ENCODE measurements at regions not wholly inside any gene's neighbourhood (a gene's known extent, or its start where the extent isn't known, plus 50 kb on each side); places are given as distances from the start of the nearest gene placed in this dataset.
A peak's percentile ranks its signal among the peaks of the same experiment; 100 is the strongest.

DNA sequence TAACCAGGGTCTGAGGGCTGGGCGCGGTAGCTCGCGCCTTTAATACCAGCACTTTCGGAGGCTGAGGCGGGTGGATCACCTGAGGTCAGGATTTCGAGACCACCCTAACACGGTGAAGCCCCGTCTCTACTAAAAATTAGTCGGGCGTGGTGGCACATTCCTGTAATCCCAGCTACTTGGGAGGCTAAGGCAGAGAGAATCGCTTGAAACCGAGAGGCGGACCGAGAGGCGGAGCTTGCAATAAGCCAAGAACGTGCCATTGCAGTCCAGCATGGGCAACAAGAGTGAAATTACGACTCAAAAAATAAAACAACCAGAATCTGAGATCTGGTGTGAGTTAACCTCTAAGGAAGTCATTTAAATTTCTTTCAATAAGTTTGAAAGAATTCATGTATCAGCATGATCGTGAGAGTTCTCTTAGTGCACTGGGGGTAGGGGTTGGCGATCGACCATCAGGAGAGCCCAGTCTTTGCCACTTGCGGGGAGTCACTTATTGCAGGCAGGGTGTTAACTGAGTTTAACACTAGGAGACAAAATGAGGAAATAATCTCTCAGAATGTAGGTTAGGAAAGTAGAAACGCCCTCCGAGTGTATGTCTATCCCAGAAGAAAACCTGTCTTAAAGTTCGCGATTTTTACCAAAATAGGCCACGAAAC lies 206.5 kb upstream of the ZNF184 start:
- peak overlapping the region; percentile 34 for H3K4me3 ChIP-seq (replicated peaks; ENCODE audit: low read depth, low read length)
- DNase-seq (ENCODE audit: extremely low read depth, low read depth): no peak
- TF ChIP-seq, protein P1, sequence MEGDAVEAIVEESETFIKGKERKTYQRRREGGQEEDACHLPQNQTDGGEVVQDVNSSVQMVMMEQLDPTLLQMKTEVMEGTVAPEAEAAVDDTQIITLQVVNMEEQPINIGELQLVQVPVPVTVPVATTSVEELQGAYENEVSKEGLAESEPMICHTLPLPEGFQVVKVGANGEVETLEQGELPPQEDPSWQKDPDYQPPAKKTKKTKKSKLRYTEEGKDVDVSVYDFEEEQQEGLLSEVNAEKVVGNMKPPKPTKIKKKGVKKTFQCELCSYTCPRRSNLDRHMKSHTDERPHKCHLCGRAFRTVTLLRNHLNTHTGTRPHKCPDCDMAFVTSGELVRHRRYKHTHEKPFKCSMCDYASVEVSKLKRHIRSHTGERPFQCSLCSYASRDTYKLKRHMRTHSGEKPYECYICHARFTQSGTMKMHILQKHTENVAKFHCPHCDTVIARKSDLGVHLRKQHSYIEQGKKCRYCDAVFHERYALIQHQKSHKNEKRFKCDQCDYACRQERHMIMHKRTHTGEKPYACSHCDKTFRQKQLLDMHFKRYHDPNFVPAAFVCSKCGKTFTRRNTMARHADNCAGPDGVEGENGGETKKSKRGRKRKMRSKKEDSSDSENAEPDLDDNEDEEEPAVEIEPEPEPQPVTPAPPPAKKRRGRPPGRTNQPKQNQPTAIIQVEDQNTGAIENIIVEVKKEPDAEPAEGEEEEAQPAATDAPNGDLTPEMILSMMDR (IDR thresholded peaks at IDR 0.05; ENCODE audit: low read depth, low read length, missing control alignments): no peak

DNA sequence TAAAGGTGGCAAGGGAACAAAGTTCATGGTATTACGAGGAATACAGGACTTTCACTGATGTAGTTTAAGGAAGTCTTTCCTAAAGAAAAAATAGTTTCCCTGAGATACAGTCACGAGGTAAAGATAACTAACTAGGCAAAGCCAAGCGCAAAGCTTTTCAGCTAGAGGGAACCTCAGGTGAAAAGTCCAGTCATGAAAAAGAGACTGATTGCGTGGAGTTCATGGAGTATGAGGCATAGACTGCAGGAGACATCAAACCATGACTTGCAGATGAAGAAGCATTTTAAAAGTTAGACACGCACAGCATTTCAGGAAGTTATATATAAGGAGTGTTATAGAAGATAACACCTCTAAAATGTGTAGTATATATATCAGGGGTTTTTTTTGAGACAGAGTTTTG lies 205.6 kb upstream of the ZNF184 start:
- no peak overlapping the region for H3K4me3 ChIP-seq (replicated peaks; ENCODE audit: low read depth, low read length)
- no peak for DNase-seq (ENCODE audit: extremely low read depth, low read depth)
- TF ChIP-seq, protein P1 (IDR thresholded peaks at IDR 0.05; ENCODE audit: low read depth, low read length, missing control alignments): no peak

DNA sequence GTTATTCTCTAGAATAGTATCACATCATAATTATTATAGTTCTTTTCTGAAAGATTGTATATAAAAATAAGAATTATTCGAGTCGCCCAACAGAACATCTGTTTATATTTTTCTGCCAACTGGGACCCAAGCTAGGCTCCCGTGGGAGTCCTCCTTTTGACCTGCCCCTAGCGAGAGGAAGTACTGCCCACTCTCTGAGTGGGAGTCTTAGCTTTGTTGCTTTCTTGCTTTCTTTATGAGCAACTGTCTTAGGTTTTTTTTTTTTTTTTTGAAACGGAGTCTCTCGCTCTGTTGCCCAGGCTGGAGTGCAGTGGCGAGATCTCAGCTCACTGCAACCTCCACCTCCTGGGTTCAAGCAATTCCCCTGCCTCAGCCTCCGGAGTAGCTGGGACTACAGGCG lies 202.0 kb upstream of the ZNF184 start:
- TF ChIP-seq, protein P1 (IDR thresholded peaks at IDR 0.05; ENCODE audit: low read depth, low read length, missing control alignments): no peak
- H3K4me3 ChIP-seq (replicated peaks; ENCODE audit: low read depth, low read length): no peak overlapping the region
- no peak for DNase-seq (ENCODE audit: extremely low read depth, low read depth)

DNA sequence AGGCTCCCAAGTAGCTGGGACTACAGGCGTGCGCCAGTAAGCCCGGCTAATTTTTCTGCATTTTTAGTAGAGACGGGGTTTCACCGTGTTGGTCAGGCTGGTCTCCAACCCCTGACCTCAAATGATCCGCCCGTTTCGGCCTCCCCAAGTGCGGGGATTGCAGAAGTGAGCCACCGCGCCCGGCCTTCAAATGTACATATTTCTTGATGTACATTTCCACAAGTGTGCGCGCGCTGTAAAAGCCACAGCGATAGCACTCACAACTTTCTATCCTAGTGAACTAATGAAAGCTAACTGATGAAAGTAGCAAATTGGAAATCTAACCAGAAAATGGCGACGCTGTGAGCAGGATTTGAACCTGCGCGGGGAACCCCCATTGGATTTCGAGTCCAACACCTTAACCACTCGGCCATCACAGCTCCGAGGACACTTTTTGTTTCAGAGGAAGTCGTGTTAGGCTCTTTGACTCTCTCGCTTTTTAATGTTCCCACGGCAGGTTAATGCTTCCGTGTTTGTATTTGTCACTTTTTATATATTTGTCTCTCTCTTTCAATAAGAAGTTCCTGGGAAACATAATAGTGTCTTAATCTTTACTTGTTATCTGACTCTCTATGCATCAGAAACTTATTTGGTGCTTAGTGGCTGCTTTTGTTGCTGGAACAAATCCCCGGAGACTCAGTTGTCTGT lies 199.4 kb upstream of the ZNF184 start:
- peak; percentile 81 for DNase-seq (ENCODE audit: extremely low read depth, low read depth)
- TF ChIP-seq, protein P1 (IDR thresholded peaks at IDR 0.05; ENCODE audit: low read depth, low read length, missing control alignments): no peak
- H3K4me3 ChIP-seq (replicated peaks; ENCODE audit: low read depth, low read length): peak overlapping the region; percentile 22

DNA sequence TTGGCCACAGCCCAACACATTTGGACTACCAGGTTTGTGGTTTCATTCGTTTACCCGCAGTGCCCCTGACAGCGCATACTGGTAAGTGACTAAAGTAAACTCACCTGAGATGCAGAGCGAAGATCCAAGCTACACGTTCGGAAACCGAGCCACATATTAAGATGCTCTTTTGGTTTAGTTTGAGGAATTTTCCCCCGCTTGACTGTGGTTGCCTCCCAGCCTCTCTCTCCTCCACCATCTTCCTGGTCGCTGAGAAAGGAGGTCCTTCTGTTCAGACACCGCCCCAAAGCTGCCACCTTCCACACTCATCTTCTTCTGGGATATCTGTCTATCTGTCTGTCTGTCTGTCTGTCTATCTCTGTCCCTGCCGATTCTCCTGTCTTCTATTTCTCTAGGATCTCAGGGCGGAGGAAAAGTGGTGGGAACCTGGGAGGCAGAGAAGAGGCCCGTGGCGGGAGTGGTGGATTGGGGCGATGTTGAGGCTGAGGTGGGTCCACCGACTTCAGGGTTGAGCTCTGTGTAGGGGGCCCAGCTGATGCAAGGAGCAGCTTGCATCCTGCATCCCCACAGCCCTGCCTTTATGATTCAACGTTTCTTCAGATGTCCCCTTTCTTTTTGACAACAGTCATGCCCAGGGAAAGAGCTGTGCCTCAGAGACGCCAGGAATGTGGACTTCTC lies 196.9 kb upstream of the ZNF184 start:
- no peak for DNase-seq (ENCODE audit: extremely low read depth, low read depth)
- peak overlapping the region; percentile 41 for H3K4me3 ChIP-seq (replicated peaks; ENCODE audit: low read depth, low read length)
- TF ChIP-seq, protein P1 (IDR thresholded peaks at IDR 0.05; ENCODE audit: low read depth, low read length, missing control alignments): no peak

DNA sequence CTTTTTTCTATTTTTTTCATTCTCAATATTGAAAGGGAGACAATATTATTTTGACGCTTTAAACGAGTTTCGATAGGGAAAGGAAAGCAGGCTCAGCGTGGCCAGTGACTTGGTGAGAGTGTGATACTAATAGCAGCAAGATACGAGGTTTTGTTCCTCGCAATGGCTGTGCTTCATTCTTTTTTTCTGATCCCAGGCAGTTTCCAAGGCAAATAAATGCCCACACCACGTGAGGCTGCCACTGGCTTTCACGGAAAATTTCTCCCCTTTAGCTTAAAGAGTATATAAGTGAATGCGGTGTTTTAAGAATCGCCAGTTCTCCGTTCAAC lies 196.4 kb upstream of the ZNF184 start:
- DNase-seq (ENCODE audit: extremely low read depth, low read depth): no peak
- peak overlapping the region; percentile 41 for H3K4me3 ChIP-seq (replicated peaks; ENCODE audit: low read depth, low read length)
- TF ChIP-seq, protein P1 (IDR thresholded peaks at IDR 0.05; ENCODE audit: low read depth, low read length, missing control alignments): no peak

All from HFF-Myc (cell line).